Thymus (tissue), 11 donors: ENCODE measurements at regions not wholly inside any gene's neighbourhood (a gene's known extent, or its start where the extent isn't known, plus 50 kb on each side); places are given as distances from the start of the nearest gene placed in this dataset.

Experiments used
- DNase-seq, 9 donors: peaks; one replicate each; pipeline ENCODE4 v3.0.0-alpha.2; 2013; ENCODE audit warnings: low spot score in 9 of 9, low read depth in 6 of 9, missing footprints in 1 of 9
- H3K27ac ChIP-seq, 2 donors: one replicate each; pipeline ENCODE4 v1.5.1; 2013; ENCODE audit warnings: control low read depth in 1 of 2, low read depth in 1 of 2, low read length in 1 of 2, mild to moderate bottlenecking in 1 of 2, moderate library complexity in 1 of 2
- H3K27me3 ChIP-seq, 2 donors: one replicate each; pipeline ENCODE4 v1.5.1; 2013; ENCODE audit warnings: low read length in 1 of 2; ENCODE audit not compliant: control insufficient read depth in 2 of 2, insufficient read depth in 1 of 2
- H3K36me3 ChIP-seq, 2 donors: one replicate each; pipeline ENCODE4 v1.5.1; 2013; ENCODE audit warnings: low read length in 1 of 2, mild to moderate bottlenecking in 1 of 2, moderate library complexity in 1 of 2; ENCODE audit not compliant: control insufficient read depth in 2 of 2, insufficient read depth in 2 of 2
- H3K4me1 ChIP-seq, 2 donors: one replicate each; pipeline ENCODE4 v1.5.1; 2013; ENCODE audit warnings: low read length in 2 of 2; ENCODE audit not compliant: control insufficient read depth in 2 of 2, insufficient read depth in 2 of 2
- H3K4me3 ChIP-seq, 2 donors: one replicate each; pipeline ENCODE4 v1.5.1; 2013; ENCODE audit warnings: low read length in 2 of 2, control low read depth in 1 of 2, mild to moderate bottlenecking in 1 of 2
- H3K9me3 ChIP-seq, 2 donors: one replicate each; pipeline ENCODE4 v1.5.1; 2013; ENCODE audit warnings: low read length in 1 of 2, mild to moderate bottlenecking in 1 of 2; ENCODE audit not compliant: control insufficient read depth in 2 of 2, insufficient read depth in 1 of 2
- WGBS: extraction: QIAGEN DNeasy Blood & Tissue Kit; methylation state at CpG from one replicate; pipeline ENCODE4 v1.1.7; 2013; 5-methylcytosine and 5-hydroxymethylcytosine counted together
- donor health status: healthy.

- WGBS: 97% methylated on average over 2 of the region's 2 CpGs
Measured at GRCh38 chr2:187719510-187719909, 165.3 kb upstream of the TFPI start.

GRCh38 chr2:187748958-187749357 is 194.7 kb upstream of the TFPI start:
- Histone ChIP-seq H3K9me3 (no peaks in the 10 kb centered on the region), H3K36me3 (no peaks in the 10 kb centered on the region), H3K4me3 (no peak overlapping the region), H3K27me3 (no peaks in the 10 kb centered on the region), H3K4me1 (no peaks in the 10 kb centered on the region), H3K27ac (no peak overlapping the region)
- 87% methylated on average over 4 of the region's 4 CpGs for WGBS
- DNase-seq: no peak

More at GRCh38 chr2:187719510-187719909, 165.3 kb upstream of the TFPI start:
- no peaks in the 10 kb centered on the region for H3K36me3 ChIP-seq
- no peak overlapping the region for H3K27ac ChIP-seq
- H3K9me3 ChIP-seq: no peaks in the 10 kb centered on the region
- no peaks in the 10 kb centered on the region for H3K27me3 ChIP-seq
- no peaks in the 10 kb centered on the region for H3K4me1 ChIP-seq
- H3K4me3 ChIP-seq: no peak overlapping the region
- no peak for DNase-seq

- Histone ChIP-seq H3K4me1 (no peaks in the 10 kb centered on the region), H3K27me3 (no peaks in the 10 kb centered on the region), H3K27ac (no peak overlapping the region), H3K4me3 (no peak overlapping the region), H3K36me3 (no peaks in the 10 kb centered on the region), H3K9me3 (no peaks in the 10 kb centered on the region)
- no peak for DNase-seq
- WGBS: 90% methylated on average over 7 of the region's 7 CpGs
Measured at GRCh38 chr2:187749804-187750431, 195.7 kb upstream of the TFPI start.

- Histone ChIP-seq H3K36me3 (no peaks in the 10 kb centered on the region), H3K9me3 (no peaks in the 10 kb centered on the region), H3K27ac (no peak overlapping the region), H3K4me3 (no peak overlapping the region), H3K4me1 (no peaks in the 10 kb centered on the region), H3K27me3 (no peaks in the 10 kb centered on the region)
- 98% methylated on average over 4 of the region's 4 CpGs for WGBS
- no peak for DNase-seq
Measured at GRCh38 chr2:187768995-187769394, 214.8 kb upstream of the TFPI start.

- H3K9me3 ChIP-seq: no peaks in the 10 kb centered on the region
- H3K4me1 ChIP-seq: no peaks in the 10 kb centered on the region
- no peak overlapping the region for H3K27ac ChIP-seq
- DNase-seq: no peak
- WGBS: 96% methylated on average over 3 of the region's 3 CpGs
- H3K4me3 ChIP-seq: no peak overlapping the region
- H3K27me3 ChIP-seq: no peaks in the 10 kb centered on the region
- no peaks in the 10 kb centered on the region for H3K36me3 ChIP-seq
Measured at GRCh38 chr2:187769437-187769836, 215.2 kb upstream of the TFPI start.

- no peak overlapping the region for H3K4me3 ChIP-seq
- WGBS: 93% methylated on average over 1 of the region's 1 CpG
- H3K27me3 ChIP-seq: no peaks in the 10 kb centered on the region
- no peaks in the 10 kb centered on the region for H3K9me3 ChIP-seq
- H3K27ac ChIP-seq: no peak overlapping the region
- no peak for DNase-seq
- H3K4me1 ChIP-seq: no peaks in the 10 kb centered on the region
- H3K36me3 ChIP-seq: no peaks in the 10 kb centered on the region
Measured at GRCh38 chr2:187774551-187775071, 220.4 kb upstream of the TFPI start.

- Histone ChIP-seq H3K36me3 (no peaks in the 10 kb centered on the region), H3K27me3 (no peaks in the 10 kb centered on the region), H3K4me1 (no peaks in the 10 kb centered on the region), H3K27ac (no peak overlapping the region), H3K4me3 (no peak overlapping the region), H3K9me3 (no peaks in the 10 kb centered on the region)
- no peak for DNase-seq
- WGBS: 87% methylated on average over 2 of the region's 2 CpGs
Measured at GRCh38 chr2:187775196-187775595, 221.0 kb upstream of the TFPI start.

- no peaks in the 10 kb centered on the region for H3K4me1 ChIP-seq
- 88% methylated on average over 1 of the region's 1 CpG for WGBS
- no peaks in the 10 kb centered on the region for H3K27me3 ChIP-seq
- no peak for DNase-seq
- H3K27ac ChIP-seq: no peak overlapping the region
- no peak overlapping the region for H3K4me3 ChIP-seq
- no peaks in the 10 kb centered on the region for H3K36me3 ChIP-seq
- no peaks in the 10 kb centered on the region for H3K9me3 ChIP-seq
Measured at GRCh38 chr2:187775651-187776050, 221.4 kb upstream of the TFPI start.

GRCh38 chr2:187782301-187782700 is 228.1 kb upstream of the TFPI start:
- Histone ChIP-seq H3K9me3 (no peaks in the 10 kb centered on the region), H3K4me1 (no peaks in the 10 kb centered on the region), H3K27me3 (no peaks in the 10 kb centered on the region), H3K27ac (no peak overlapping the region), H3K36me3 (no peaks in the 10 kb centered on the region), H3K4me3 (no peak overlapping the region)
- DNase-seq: no peak
